Fibroblast of mammary gland (primary cell): ENCODE measurements at regions not wholly inside any gene's neighbourhood (a gene's known extent, or its start where the extent isn't known, plus 50 kb on each side); places are given as distances from the start of the nearest gene placed in this dataset.

Experiments used
- DNase-seq: peaks from one replicate; pipeline ENCODE4 v3.0.0-alpha.2; 2010; ENCODE audit warnings: low read depth
- H3K4me3 ChIP-seq: 2 replicates; pipeline ENCODE4 v1.5.1; 2011; ENCODE audit warnings: low read depth, mild to moderate bottlenecking, low read length, moderate library complexity; ENCODE audit not compliant: control insufficient read depth
- TF ChIP-seq, protein P1 (sequence below): conservative IDR thresholded peaks from 2 replicates; pipeline ENCODE4 v1.5.1; 2011; ENCODE audit warnings: low read depth, low read length, inconsistent platforms; ENCODE audit not compliant: control insufficient read depth, insufficient read depth

DNA sequence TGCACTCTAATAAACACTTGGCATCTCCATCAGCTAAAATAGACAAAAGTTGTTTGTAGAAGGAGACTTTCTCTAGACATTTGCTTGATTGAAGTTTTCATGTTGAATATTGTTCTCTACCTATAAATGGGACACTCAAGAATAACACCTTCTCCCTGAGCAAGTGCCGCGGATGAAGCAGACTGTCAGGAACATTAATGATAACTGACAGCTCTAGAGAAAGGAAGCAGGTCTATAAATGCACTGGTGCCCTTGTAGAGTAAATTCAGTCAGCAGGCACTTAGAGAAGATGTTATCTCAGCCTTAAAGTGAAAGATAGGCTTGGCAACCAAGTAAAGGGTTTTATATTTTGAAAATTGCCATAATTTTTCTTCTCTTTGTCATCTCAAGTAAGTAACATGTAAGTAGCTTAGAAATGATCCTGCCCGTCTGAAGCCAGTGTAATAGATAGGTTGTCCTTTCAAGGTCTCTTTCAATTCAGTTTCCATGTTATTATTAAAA is 224.6 kb downstream of the ARL6IP6 start:
- DNase-seq: no peak
- no peak overlapping the region for H3K4me3 ChIP-seq
- TF ChIP-seq, protein P1, sequence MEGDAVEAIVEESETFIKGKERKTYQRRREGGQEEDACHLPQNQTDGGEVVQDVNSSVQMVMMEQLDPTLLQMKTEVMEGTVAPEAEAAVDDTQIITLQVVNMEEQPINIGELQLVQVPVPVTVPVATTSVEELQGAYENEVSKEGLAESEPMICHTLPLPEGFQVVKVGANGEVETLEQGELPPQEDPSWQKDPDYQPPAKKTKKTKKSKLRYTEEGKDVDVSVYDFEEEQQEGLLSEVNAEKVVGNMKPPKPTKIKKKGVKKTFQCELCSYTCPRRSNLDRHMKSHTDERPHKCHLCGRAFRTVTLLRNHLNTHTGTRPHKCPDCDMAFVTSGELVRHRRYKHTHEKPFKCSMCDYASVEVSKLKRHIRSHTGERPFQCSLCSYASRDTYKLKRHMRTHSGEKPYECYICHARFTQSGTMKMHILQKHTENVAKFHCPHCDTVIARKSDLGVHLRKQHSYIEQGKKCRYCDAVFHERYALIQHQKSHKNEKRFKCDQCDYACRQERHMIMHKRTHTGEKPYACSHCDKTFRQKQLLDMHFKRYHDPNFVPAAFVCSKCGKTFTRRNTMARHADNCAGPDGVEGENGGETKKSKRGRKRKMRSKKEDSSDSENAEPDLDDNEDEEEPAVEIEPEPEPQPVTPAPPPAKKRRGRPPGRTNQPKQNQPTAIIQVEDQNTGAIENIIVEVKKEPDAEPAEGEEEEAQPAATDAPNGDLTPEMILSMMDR: no peak

DNA sequence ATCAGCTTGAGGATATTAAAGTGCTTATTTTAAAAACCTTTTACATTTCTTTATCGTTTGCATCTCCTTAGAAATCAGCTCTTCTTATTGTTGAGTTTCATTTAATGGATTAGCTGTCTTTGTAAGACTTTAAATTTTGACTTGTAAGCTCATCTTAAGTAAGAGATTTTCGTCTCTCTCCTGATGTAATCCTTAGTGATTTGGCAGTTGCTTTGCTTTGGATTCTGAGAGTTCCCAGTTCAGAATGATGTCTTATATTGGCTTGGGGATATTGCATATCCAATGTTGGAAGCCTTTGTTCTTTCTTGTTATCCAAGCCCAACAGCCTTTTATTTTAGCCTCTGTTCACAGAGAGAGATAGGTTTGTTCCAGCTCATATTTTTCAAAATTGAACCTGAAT is 212.1 kb downstream of the ARL6IP6 start:
- no peak for DNase-seq
- TF ChIP-seq, protein P1: no peak
- H3K4me3 ChIP-seq: no peak overlapping the region

DNA sequence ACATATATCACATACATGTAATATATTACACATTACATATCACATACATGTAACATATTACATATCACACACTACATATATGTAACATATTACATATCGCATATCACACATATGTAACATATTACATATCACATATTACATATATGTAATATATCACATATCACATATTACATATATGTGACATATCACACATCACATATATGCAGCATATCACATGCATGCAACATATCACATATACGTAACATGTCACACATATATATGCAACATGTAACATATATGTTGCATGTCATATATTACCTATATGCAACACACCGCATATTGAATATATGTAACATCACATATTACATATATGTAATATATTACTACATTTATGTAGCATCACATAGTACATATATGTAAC is 211.2 kb downstream of the ARL6IP6 start:
- TF ChIP-seq, protein P1: no peak
- no peak overlapping the region for H3K4me3 ChIP-seq
- DNase-seq: no peak

DNA sequence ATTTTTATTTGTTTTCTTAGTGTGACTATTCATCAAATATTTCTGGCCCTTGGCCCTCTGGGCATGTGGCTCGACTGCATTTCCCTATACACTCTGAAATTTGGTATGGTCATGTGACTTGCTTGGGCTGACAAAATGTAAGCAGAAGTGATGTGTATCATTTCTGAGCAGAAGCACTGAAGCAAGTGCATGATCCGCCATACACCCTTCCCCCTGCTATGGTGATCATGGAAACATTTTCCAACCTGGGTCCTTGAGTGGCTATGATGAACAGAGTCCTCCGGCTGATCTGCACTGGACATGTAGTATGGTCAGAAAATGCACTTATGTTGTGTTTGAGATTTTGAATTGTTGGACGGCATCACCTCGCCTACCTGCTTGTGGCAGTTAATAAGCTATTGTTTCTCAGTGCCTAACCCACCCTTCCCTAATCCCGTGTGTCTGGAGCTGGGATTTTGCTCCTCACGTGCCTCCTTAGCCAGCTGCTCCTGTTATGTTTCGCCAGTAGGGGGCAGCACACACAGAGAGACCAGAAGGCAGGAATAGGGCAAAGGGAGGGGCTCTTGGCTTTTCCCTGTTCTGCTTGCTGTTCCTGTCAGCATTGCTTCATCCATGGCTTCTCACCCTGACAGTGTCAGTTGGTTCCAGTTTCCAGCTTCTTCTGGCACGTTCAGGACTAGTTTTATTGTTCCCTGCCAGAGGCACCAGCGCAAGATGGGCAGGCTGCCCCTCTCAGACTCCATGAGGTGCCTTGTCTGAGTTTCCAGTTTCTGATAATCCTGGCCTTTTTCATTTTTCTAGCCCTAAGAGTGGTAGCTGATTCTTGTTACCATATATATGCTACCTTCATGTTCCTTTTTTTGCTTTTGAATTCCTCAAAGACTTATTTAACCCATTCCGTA is 207.4 kb downstream of the ARL6IP6 start:
- peak; percentile 69 for DNase-seq
- TF ChIP-seq, protein P1: peak; percentile 77
- H3K4me3 ChIP-seq: no peak overlapping the region

DNA sequence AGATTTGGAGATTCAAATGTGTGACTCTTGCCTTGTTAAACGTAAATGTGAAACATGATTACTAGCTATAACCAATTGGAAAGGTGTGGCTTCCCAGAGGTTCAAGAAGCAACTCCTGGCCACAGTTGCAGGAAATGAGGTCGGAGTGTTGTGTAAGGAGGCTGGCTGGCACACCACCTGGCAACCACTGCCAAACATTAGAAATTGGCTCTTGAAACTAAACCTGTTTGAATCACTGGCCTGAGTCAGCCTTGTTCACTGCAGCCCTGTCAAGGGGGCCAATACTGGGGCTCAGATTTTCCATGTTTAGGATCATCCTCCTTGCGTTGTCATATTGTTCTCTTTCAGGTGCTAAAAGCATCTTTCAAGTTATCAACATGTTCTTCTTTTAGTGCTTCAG is 206.3 kb downstream of the ARL6IP6 start:
- peak; percentile 27 for DNase-seq
- TF ChIP-seq, protein P1: no peak

DNA sequence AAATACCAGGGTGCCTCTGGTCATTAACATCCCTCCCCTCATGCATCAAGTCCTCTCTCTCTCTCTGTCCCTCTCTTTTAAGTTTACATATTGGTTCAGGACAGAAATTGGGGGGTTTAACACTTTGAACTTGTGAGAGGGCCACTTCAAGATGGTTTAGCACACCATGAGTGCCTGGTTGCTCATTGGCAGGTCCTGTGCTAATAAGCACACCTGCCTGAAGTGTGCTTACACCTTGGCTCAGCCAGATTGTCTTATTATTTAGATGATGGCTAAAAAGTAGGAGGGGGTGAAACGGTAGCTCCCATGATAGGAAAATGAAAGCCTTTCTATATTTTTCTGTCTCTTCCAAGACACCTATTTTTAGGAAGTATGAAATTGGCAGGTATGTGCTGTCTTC is 205.8 kb downstream of the ARL6IP6 start:
- no peak for DNase-seq
- TF ChIP-seq, protein P1: no peak
- no peak overlapping the region for H3K4me3 ChIP-seq

More for the DNA sequence above, 206.3 kb downstream of the ARL6IP6 start:
- no peak overlapping the region for H3K4me3 ChIP-seq
